GM12891 (cell line): ENCODE measurements at regions not wholly inside any gene's neighbourhood (a gene's known extent, or its start where the extent isn't known, plus 50 kb on each side); places are given as distances from the start of the nearest gene placed in this dataset.

ENCODE experiments used
- POLR2A ChIP-seq: IDR thresholded peaks from 2 replicates; pipeline ENCODE4 v1.6.1; 2011; ENCODE audit warnings: low read depth, low read length, control low read depth
- POLR2AphosphoS5 ChIP-seq: IDR thresholded peaks from 2 replicates; pipeline ENCODE4 v1.6.1; 2011; ENCODE audit warnings: low read depth, low read length, control low read depth
- TAF1 ChIP-seq: IDR thresholded peaks from 2 replicates; pipeline ENCODE4 v1.6.1; 2011; ENCODE audit warnings: low read depth, low read length, control low read depth

DNA sequence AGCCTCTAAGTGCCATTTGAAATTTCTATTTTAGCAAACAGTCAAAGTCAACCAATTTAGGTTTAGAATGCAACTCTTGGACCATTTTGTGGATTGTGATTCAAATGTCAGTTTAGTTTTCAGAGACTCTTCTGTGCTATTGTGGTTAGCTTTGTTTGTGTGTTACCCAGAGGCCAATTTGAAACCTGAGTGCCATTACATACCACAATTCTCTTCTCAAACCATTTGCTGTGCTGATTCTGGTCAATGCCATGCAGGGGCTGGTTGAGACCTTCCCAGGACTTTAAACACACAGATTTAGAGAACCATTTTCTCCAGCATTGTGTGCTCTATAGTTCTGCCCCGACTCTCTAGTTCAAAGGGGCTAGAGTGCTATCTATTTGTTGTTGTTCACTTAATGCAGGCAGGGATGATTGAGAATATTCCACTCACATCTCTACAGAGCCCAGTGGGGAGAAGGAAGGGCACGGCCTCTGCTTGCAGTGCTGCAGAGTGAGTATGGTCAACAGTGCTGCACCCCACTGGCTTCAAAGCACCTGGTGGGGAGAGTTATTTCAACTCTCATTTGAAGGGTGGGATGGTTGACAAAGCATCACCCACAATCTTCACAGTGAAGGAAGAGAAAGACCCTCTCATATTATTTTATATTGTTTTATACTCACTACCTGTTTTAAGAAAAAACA is 738.2 kb downstream of the COL12A1 start:
- no peak for TF ChIP-seq POLR2A
- TF ChIP-seq POLR2AphosphoS5, result no peak
- TF ChIP-seq TAF1, result no peak
